NB4 (cell line): ENCODE measurements at regions not wholly inside any gene's neighbourhood (a gene's known extent, or its start where the extent isn't known, plus 50 kb on each side); places are given as distances from the start of the nearest gene placed in this dataset.

ENCODE experiments used
- DNase-seq: peaks from one replicate; pipeline ENCODE4 v3.0.0; 2010; ENCODE audit warnings: low read depth
- H3K4me3 ChIP-seq: one replicate; pipeline ENCODE4 v1.5.1; 2011; ENCODE audit warnings: mild to moderate bottlenecking, low read depth, low read length, moderate library complexity
- CTCF ChIP-seq: IDR thresholded peaks from one replicate; pipeline ENCODE4 v1.5.1; 2012; ENCODE audit warnings: low read depth, low read length
- MAX ChIP-seq: IDR thresholded peaks from 2 replicates; pipeline ENCODE4 v1.6.1; 2011; ENCODE audit warnings: low read depth, low read length
- MYC ChIP-seq: IDR thresholded peaks from 2 replicates; pipeline ENCODE4 v1.6.1; 2011; ENCODE audit warnings: low read depth, low read length
- POLR2A ChIP-seq: IDR thresholded peaks from 2 replicates; pipeline ENCODE4 v1.6.1; 2011; ENCODE audit warnings: mild to moderate bottlenecking; ENCODE audit not compliant: insufficient read length; ENCODE audit errors: extremely low read depth

GRCh38 chr5:143870362-143870761, 58.4 kb downstream of the HMHB1 start:
- no peak for TF ChIP-seq MYC
- TF ChIP-seq CTCF: no peak
- TF ChIP-seq POLR2A: no peak
- TF ChIP-seq MAX: no peak
- H3K4me3 ChIP-seq: no peak overlapping the region
- no peak for DNase-seq

- TF ChIP-seq CTCF: no peak
- no peak for TF ChIP-seq MYC
- no peak for TF ChIP-seq MAX
- no peak for TF ChIP-seq POLR2A
- no peak for DNase-seq
- no peak overlapping the region for H3K4me3 ChIP-seq
Measured at GRCh38 chr5:143870871-143871632, 59.1 kb downstream of the HMHB1 start.

GRCh38 chr5:143871672-143872071, 59.7 kb downstream of the HMHB1 start:
- TF ChIP-seq POLR2A: no peak
- TF ChIP-seq MYC: no peak
- TF ChIP-seq MAX: no peak
- TF ChIP-seq CTCF: no peak
- DNase-seq: no peak
- H3K4me3 ChIP-seq: no peak overlapping the region

GRCh38 chr5:143874312-143874711, 62.4 kb downstream of the HMHB1 start:
- no peak overlapping the region for H3K4me3 ChIP-seq
- no peak for DNase-seq
- TF ChIP-seq POLR2A (no peak), MYC (no peak), CTCF (no peak), MAX (no peak)

GRCh38 chr5:143877196-143877595, 65.2 kb downstream of the HMHB1 start:
- H3K4me3 ChIP-seq: no peak overlapping the region
- no peak for DNase-seq
- TF ChIP-seq MAX (no peak), CTCF (no peak), POLR2A (no peak), MYC (no peak)
